Kidney (tissue), 13 donors: ENCODE measurements at regions not wholly inside any gene's neighbourhood (a gene's known extent, or its start where the extent isn't known, plus 50 kb on each side); places are given as distances from the start of the nearest gene placed in this dataset.

Source experiments
- DNase-seq, 5 donors: peaks; one replicate each; pipeline ENCODE4 v3.0.0-alpha.2; 2013 to 2020
- FAIRE-seq: peaks from 2 replicates; lab custom pipeline; 2012; peaks lifted over from hg19 to GRCh38; lab: Jason Lieb, UNC
- H3K27ac ChIP-seq, 2 donors: one replicate each; pipeline ENCODE4 v1.7.0; 2013; ENCODE audit warnings: low read depth in 2 of 2, low read length in 2 of 2, inconsistent platforms in 1 of 2
- H3K27me3 ChIP-seq: one replicate; pipeline ENCODE4 v1.7.1; 2013; ENCODE audit warnings: low read length, inconsistent platforms; ENCODE audit not compliant: control insufficient read depth, insufficient read depth
- H3K36me3 ChIP-seq, 3 donors: one replicate each; pipeline versions ENCODE4 v1.7.0 to v1.7.1; 2013; ENCODE audit warnings: low read length in 3 of 3, control low read depth in 1 of 3, inconsistent platforms in 1 of 3; ENCODE audit not compliant: insufficient read depth in 3 of 3, control insufficient read depth in 2 of 3
- H3K4me1 ChIP-seq, 3 donors: one replicate each; pipeline versions ENCODE4 v1.7.0 to v1.7.1; 2013; ENCODE audit warnings: low read length in 3 of 3, inconsistent platforms in 1 of 3, low read depth in 1 of 3; ENCODE audit not compliant: control insufficient read depth in 2 of 3, insufficient read depth in 2 of 3
- H3K4me3 ChIP-seq, 3 donors: one replicate each; pipeline versions ENCODE4 v1.7.0 to v1.8.1; 2013; ENCODE audit warnings: low read length in 3 of 3, control low read depth in 1 of 3, inconsistent platforms in 1 of 3
- H3K9ac ChIP-seq, 3 donors: one replicate each; pipeline versions ENCODE4 v1.7.0 to v1.7.1; 2013; ENCODE audit warnings: low read length in 3 of 3, control low read depth in 1 of 3, inconsistent platforms in 1 of 3
- H3K9me3 ChIP-seq, 3 donors: one replicate each; pipeline versions ENCODE4 v1.7.0 to v1.7.1; 2013; ENCODE audit warnings: low read length in 3 of 3, control low read depth in 1 of 3, inconsistent platforms in 1 of 3; ENCODE audit not compliant: control insufficient read depth in 2 of 3, insufficient read depth in 1 of 3
- intact Hi-C: fragments of 100-400 bp; cut with DNase I; formaldehyde crosslinking; loops from one replicate; pipeline ENCODE4 v1.11.1; 2022
- TF ChIP-seq, protein P1 (sequence below): IDR thresholded peaks from 3 replicates; pipeline ENCODE4 v1.5.1; 2012; ENCODE audit warnings: mild to moderate bottlenecking, moderate library complexity, borderline replicate concordance; ENCODE audit not compliant: insufficient read depth; ENCODE audit errors: extremely low read depth
- donor health status: control.
- donor health status: control.
- donor health status: control.
- donor health status: control.
- donor health status: control.
- donor health status: DM: yes; HTN: yes; CAD: no.
- donor health status: Normal renal cell carcinoma (clear cell type).

- intact Hi-C loops, result no loop called here
- FAIRE-seq, result no peak
- Histone ChIP-seq H3K27ac (no peak overlapping the region), H3K4me3 (no peak overlapping the region), H3K36me3 (no peaks in the 10 kb centered on the region), H3K9me3 (no peaks in the 10 kb centered on the region), H3K27me3 (no peaks in the 10 kb centered on the region), H3K4me1 (no peaks in the 10 kb centered on the region), H3K9ac (no peak overlapping the region)
- TF ChIP-seq, protein P1, sequence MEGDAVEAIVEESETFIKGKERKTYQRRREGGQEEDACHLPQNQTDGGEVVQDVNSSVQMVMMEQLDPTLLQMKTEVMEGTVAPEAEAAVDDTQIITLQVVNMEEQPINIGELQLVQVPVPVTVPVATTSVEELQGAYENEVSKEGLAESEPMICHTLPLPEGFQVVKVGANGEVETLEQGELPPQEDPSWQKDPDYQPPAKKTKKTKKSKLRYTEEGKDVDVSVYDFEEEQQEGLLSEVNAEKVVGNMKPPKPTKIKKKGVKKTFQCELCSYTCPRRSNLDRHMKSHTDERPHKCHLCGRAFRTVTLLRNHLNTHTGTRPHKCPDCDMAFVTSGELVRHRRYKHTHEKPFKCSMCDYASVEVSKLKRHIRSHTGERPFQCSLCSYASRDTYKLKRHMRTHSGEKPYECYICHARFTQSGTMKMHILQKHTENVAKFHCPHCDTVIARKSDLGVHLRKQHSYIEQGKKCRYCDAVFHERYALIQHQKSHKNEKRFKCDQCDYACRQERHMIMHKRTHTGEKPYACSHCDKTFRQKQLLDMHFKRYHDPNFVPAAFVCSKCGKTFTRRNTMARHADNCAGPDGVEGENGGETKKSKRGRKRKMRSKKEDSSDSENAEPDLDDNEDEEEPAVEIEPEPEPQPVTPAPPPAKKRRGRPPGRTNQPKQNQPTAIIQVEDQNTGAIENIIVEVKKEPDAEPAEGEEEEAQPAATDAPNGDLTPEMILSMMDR, result no peak
- DNase-seq, result no peak
These were observed 105.1 kb downstream of the SEC61G start for GRCh38 chr7:54653905-54654304.

DNA sequence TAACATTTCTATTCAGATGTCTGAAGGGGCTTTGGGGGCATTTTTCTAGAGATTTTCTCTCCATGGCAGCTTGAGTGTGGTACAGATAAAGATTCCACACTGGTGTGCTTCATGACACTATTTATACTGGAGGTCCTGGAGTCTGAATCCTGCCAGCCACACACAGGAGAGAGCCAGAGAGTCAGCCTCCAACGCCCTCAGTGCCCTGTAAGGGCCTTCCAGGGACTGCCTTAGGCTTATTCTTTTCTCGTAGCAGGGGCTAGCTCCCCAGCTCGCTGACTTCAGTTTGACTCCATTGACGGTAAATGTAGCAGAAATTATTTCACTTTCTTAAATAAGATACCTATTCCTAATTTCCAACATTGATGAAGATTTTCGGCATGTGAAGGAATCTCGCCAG is 100.9 kb downstream of the VSTM2A start:
- intact Hi-C loops, result no loop called here
- no peak for DNase-seq
- Histone ChIP-seq H3K9me3 (no peaks in the 10 kb centered on the region), H3K4me1 (no peaks in the 10 kb centered on the region), H3K36me3 (no peaks in the 10 kb centered on the region), H3K27ac (no peak overlapping the region), H3K27me3 (no peaks in the 10 kb centered on the region), H3K9ac (no peak overlapping the region), H3K4me3 (no peak overlapping the region)
- TF ChIP-seq, protein P1, result no peak
- FAIRE-seq, result no peak

DNA sequence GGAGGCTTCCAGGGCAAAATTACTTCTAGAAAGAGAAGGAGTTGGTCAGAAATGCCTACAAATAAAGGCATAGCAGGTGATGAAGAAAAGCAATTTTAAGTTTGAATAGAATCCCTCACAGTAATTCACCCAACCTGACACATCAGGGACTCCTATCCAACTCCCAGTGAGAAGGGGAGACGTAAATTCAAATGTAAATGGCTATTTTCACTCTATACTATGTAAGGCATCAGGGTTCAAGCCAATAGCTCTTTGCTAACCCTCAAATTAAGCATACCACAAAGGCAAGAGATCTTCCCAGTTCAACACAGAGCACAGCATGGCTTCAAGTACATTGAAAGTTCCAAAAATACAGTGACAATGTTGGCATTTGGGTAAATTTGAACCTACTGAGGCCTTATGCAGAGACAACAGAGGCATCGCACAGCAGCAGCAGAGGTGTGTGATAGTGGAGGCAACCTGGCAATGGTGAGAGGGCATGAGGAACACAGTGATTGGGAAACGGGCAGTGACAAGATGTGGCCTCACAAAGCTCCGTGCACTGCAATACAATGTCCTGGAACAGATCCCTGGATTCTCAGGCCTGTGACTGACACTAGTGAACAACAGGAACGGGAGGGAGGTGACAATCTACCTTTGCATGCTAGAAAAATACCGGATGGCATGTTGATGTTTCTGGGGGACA is 95.7 kb downstream of the VSTM2A start:
- Histone ChIP-seq H3K36me3 (no peaks in the 10 kb centered on the region), H3K27ac (no peak overlapping the region), H3K27me3 (no peaks in the 10 kb centered on the region), H3K9me3 (no peaks in the 10 kb centered on the region), H3K9ac (no peak overlapping the region), H3K4me3 (no peak overlapping the region), H3K4me1 (no peaks in the 10 kb centered on the region)
- TF ChIP-seq, protein P1, result no peak
- no peak for FAIRE-seq
- intact Hi-C loops, result no loop called here
- no peak for DNase-seq

DNA sequence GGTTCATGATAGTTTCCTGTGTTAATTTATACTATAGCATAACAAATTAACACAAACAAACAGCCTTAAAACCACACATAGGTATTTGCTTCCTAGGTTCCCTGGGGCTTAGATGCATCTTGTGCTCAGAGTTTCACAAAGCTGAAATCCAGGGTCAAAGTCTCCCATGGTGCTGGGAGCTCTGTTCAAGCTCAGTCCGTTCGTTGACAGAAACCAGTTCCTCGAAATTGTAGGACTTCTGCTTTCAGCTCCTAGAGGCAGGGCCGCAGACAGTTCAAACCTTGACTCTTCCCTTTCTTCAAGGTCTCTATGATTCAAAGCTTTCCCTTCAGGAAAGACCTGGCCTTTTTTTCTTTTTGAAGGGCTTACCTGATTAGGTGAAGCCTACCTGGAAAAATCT is 90.5 kb downstream of the VSTM2A start:
- no peak for FAIRE-seq
- TF ChIP-seq, protein P1, result no peak
- Histone ChIP-seq H3K9me3 (no peaks in the 10 kb centered on the region), H3K27me3 (no peaks in the 10 kb centered on the region), H3K4me1 (no peaks in the 10 kb centered on the region), H3K9ac (no peak overlapping the region), H3K27ac (no peak overlapping the region), H3K36me3 (no peaks in the 10 kb centered on the region), H3K4me3 (no peak overlapping the region)
- intact Hi-C loops, result no loop called here
- DNase-seq, result no peak
